ENCODE measurements at regions not wholly inside any gene's neighbourhood (a gene's known extent, or its start where the extent isn't known, plus 50 kb on each side); places are given as distances from the start of the nearest gene placed in this dataset.

- Histone ChIP-seq H3K23me2 (ENCODE audit: insufficient read length, low read depth, low read length, poor library complexity, severe bottlenecking) (no peaks in the 10 kb centered on the region), H3K9ac (ENCODE audit: extremely low read depth, insufficient read length, low read length) (no peak overlapping the region), H2BK12ac (ENCODE audit: insufficient read length, low read depth, low read length) (no peak overlapping the region), H4K5ac (ENCODE audit: insufficient read length, low read depth, low read length) (no peak overlapping the region), H3K18ac (ENCODE audit: insufficient read length, low read depth, low read length) (no peak overlapping the region), H2BK20ac (ENCODE audit: low read depth, low read length, poor library complexity, severe bottlenecking) (no peak overlapping the region), H4K20me1 (ENCODE audit: control insufficient read depth, insufficient read depth, insufficient read length) (no peaks in the 10 kb centered on the region), H2BK15ac (ENCODE audit: low read depth, low read length) (no peak overlapping the region), H3K27ac (ENCODE audit: insufficient read length, low read depth, low read length) (no peak overlapping the region), H3K4me2 (ENCODE audit: insufficient read depth, insufficient read length, low read length) (no peak overlapping the region), H3K56ac (ENCODE audit: insufficient read length, low read depth, low read length) (no peak overlapping the region), H2BK5ac (ENCODE audit: insufficient read length, low read length) (no peak overlapping the region), H3K4me1 (ENCODE audit: insufficient read depth, low read length) (no peaks in the 10 kb centered on the region), H3T11ph (ENCODE audit: low read length) (no peak overlapping the region), H3K4ac (ENCODE audit: low read depth, low read length) (no peak overlapping the region), H4K91ac (ENCODE audit: insufficient read length, low read depth, low read length) (no peak overlapping the region), H2BK120ac (ENCODE audit: low read depth, low read length, poor library complexity, severe bottlenecking) (no peak overlapping the region), H3K27me3 (ENCODE audit: insufficient read depth, low read length) (no peaks in the 10 kb centered on the region), H3K9me3 (ENCODE audit: control insufficient read depth, low read depth, low read length) (no peaks in the 10 kb centered on the region), H3K79me1 (ENCODE audit: insufficient read depth, low read depth, low read length, poor library complexity, severe bottlenecking) (no peaks in the 10 kb centered on the region), H2AK5ac (ENCODE audit: insufficient read length, low read length) (no peak overlapping the region), H3K23ac (ENCODE audit: insufficient read length, low read depth, low read length) (no peak overlapping the region), H4K8ac (replicated peaks; ENCODE audit: insufficient read length, low read depth, low read length) (no peak overlapping the region), H3K79me2 (ENCODE audit: insufficient read depth, low read length) (no peaks in the 10 kb centered on the region), H2AFZ (ENCODE audit: low read length) (no peak overlapping the region), H3K14ac (ENCODE audit: insufficient read depth, low read length) (no peak overlapping the region)
- DNase-seq: peak; percentile 51
- Mint-ChIP-seq H3K27ac (peak overlapping the region in 2 of 3 experiments; percentile 62 to 82; a peak in 4 of 7 replicates), H3K27me3 (ENCODE audit: low read depth) (no peaks in the 10 kb centered on the region), H3K9me3 (no peaks in the 10 kb centered on the region), H3K4me3 (no peak overlapping the region), H3K36me3 (ENCODE audit: insufficient read depth in 1 of 3, low read depth in 3 of 3) (no peaks in the 10 kb centered on the region), H3K4me1 (peaks cover 18 to 21% of the 10 kb centered on the region in 2 experiments)
- peak; percentile 22; the same call in 1 of the 3 replicates for TF ChIP-seq CTCF (conservative IDR thresholded peaks at IDR 0.05)
- WGBS (ENCODE audit: extremely low coverage, insufficient read length, low lambda C conversion rate): no CpG with 5 or more reads among the region's 5 CpGs
These were observed 407.8 kb upstream of the CDH2 start for GRCh38 chr18:28584731-28585130.
